SK-N-MC (cell line): ENCODE measurements at regions not wholly inside any gene's neighbourhood (a gene's known extent, or its start where the extent isn't known, plus 50 kb on each side); places are given as distances from the start of the nearest gene placed in this dataset.

Experiments
- EZH2 ChIP-seq: fragments of 200-600 bp; sonication (generic); IDR thresholded peaks from one replicate; pipeline ENCODE4 v1.6.1; 2017; ENCODE audit warnings: antibody characterized with exemption
- POLR2AphosphoS5 ChIP-seq: IDR thresholded peaks from 2 replicates; pipeline ENCODE4 v1.6.1; 2012; ENCODE audit warnings: mild to moderate bottlenecking, low read depth, low read length, borderline replicate concordance

DNA sequence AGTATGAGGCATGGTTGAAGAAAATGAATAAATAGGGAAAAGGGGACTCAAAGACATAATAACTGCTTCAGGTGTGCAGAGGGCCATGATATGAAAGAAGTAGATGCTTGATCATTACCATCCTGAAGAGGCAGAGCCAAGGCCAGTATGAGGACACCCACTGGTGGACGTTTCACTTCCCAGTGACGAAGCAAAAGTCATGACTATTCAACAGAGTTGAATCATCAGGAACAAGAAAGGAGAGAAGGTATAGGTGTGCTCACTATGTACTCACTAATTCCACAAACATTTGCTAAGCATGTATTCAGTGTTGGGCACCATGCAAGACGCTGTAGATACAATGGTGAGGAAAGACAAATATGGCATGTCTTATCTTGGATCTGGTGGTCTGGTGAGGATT, 319.2 kb upstream of the RUNX1 start:
- no peak for TF ChIP-seq EZH2
- TF ChIP-seq POLR2AphosphoS5, result no peak
